ENCODE measurements at regions not wholly inside any gene's neighbourhood (a gene's known extent, or its start where the extent isn't known, plus 50 kb on each side); places are given as distances from the start of the nearest gene placed in this dataset.

DNA sequence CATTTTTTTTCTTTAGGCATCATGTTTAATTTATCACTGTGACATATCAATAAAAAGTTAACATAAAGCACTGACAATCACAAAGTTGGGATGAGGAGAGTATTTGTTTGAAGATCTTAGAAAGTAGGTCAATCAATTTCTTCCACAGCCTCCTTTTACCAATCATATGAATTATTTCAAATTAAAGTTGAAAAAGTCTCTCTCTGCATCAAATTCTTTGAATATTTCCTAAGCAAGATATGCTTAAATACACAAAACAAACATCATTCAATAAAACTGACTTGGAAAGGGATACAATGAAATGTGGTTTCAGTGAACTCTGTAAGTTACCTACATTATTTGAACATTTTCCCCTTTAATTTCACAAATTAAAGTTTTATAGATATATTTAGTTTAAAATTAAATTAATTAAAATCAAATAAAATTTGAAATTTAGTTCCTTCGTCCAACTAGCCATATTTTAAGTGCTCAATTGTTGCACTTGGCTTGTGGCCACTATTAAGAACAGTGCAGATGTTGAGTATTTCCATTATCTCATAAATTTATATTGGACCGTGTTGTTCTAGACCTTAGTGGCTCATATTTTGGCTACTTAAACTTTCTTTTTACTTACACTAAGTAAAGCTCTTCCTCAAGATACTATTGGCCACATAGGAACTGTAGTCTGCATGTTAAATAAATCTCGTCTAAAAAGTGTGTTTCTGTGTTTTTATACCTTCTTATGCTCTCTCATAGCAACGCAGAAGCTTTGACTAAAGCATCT lies 949.7 kb upstream of the NUDT12 start:
- POLR2A ChIA-PET = no interaction called here
- CTCF ChIA-PET = interaction anchor here (0.6 kb wide), 1 partner anchor 282 kb away, joined by 3 read pairs; no protein-coding TSS in a partner anchor

More for the DNA sequence above, 949.7 kb upstream of the NUDT12 start:
- no peak for TF ChIP-seq ZNF112 (tag by site-specific recombination; IDR thresholded peaks at IDR 0.05)
- TF ChIP-seq, protein P1, sequence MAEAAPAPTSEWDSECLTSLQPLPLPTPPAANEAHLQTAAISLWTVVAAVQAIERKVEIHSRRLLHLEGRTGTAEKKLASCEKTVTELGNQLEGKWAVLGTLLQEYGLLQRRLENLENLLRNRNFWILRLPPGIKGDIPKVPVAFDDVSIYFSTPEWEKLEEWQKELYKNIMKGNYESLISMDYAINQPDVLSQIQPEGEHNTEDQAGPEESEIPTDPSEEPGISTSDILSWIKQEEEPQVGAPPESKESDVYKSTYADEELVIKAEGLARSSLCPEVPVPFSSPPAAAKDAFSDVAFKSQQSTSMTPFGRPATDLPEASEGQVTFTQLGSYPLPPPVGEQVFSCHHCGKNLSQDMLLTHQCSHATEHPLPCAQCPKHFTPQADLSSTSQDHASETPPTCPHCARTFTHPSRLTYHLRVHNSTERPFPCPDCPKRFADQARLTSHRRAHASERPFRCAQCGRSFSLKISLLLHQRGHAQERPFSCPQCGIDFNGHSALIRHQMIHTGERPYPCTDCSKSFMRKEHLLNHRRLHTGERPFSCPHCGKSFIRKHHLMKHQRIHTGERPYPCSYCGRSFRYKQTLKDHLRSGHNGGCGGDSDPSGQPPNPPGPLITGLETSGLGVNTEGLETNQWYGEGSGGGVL (tag by site-specific recombination; IDR thresholded peaks at IDR 0.05) = no peak
- no peak for TF ChIP-seq HOXA7 (CRISPR knock-in tag; IDR thresholded peaks at IDR 0.05; ENCODE audit: borderline replicate concordance)
- TF ChIP-seq ZNF174 (tag by site-specific recombination; IDR thresholded peaks at IDR 0.05) = no peak
- TF ChIP-seq, protein P2, sequence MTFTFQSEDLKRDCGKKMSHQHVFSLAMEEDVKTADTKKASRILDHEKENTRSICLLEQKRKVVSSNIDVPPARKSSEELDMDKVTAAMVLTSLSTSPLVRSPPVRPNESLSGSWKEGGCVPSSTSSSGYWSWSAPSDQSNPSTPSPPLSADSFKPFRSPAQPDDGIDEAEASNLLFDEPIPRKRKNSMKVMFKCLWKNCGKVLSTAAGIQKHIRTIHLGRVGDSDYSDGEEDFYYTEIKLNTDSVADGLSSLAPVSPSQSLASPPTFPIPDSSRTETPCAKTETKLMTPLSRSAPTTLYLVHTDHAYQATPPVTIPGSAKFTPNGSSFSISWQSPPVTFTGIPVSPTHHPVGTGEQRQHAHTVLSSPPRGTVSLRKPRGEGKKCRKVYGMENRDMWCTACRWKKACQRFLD (tag by site-specific recombination; IDR thresholded peaks at IDR 0.05) = no peak
- TF ChIP-seq, protein P3, sequence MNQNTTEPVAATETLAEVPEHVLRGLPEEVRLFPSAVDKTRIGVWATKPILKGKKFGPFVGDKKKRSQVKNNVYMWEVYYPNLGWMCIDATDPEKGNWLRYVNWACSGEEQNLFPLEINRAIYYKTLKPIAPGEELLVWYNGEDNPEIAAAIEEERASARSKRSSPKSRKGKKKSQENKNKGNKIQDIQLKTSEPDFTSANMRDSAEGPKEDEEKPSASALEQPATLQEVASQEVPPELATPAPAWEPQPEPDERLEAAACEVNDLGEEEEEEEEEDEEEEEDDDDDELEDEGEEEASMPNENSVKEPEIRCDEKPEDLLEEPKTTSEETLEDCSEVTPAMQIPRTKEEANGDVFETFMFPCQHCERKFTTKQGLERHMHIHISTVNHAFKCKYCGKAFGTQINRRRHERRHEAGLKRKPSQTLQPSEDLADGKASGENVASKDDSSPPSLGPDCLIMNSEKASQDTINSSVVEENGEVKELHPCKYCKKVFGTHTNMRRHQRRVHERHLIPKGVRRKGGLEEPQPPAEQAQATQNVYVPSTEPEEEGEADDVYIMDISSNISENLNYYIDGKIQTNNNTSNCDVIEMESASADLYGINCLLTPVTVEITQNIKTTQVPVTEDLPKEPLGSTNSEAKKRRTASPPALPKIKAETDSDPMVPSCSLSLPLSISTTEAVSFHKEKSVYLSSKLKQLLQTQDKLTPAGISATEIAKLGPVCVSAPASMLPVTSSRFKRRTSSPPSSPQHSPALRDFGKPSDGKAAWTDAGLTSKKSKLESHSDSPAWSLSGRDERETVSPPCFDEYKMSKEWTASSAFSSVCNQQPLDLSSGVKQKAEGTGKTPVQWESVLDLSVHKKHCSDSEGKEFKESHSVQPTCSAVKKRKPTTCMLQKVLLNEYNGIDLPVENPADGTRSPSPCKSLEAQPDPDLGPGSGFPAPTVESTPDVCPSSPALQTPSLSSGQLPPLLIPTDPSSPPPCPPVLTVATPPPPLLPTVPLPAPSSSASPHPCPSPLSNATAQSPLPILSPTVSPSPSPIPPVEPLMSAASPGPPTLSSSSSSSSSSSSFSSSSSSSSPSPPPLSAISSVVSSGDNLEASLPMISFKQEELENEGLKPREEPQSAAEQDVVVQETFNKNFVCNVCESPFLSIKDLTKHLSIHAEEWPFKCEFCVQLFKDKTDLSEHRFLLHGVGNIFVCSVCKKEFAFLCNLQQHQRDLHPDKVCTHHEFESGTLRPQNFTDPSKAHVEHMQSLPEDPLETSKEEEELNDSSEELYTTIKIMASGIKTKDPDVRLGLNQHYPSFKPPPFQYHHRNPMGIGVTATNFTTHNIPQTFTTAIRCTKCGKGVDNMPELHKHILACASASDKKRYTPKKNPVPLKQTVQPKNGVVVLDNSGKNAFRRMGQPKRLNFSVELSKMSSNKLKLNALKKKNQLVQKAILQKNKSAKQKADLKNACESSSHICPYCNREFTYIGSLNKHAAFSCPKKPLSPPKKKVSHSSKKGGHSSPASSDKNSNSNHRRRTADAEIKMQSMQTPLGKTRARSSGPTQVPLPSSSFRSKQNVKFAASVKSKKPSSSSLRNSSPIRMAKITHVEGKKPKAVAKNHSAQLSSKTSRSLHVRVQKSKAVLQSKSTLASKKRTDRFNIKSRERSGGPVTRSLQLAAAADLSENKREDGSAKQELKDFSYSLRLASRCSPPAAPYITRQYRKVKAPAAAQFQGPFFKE (tag by site-specific recombination; IDR thresholded peaks at IDR 0.05; ENCODE audit: borderline replicate concordance) = no peak
- TF ChIP-seq, protein P4, sequence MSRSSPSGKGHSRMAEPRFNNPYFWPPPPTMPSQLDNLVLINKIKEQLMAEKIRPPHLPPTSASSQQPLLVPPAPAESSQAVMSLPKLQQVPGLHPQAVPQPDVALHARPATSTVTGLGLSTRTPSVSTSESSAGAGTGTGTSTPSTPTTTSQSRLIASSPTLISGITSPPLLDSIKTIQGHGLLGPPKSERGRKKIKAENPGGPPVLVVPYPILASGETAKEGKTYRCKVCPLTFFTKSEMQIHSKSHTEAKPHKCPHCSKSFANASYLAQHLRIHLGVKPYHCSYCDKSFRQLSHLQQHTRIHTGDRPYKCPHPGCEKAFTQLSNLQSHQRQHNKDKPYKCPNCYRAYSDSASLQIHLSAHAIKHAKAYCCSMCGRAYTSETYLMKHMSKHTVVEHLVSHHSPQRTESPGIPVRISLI (tag by site-specific recombination; IDR thresholded peaks at IDR 0.05) = no peak
- TF ChIP-seq, protein P5, sequence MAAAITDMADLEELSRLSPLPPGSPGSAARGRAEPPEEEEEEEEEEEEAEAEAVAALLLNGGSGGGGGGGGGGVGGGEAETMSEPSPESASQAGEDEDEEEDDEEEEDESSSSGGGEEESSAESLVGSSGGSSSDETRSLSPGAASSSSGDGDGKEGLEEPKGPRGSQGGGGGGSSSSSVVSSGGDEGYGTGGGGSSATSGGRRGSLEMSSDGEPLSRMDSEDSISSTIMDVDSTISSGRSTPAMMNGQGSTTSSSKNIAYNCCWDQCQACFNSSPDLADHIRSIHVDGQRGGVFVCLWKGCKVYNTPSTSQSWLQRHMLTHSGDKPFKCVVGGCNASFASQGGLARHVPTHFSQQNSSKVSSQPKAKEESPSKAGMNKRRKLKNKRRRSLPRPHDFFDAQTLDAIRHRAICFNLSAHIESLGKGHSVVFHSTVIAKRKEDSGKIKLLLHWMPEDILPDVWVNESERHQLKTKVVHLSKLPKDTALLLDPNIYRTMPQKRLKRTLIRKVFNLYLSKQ (tag by site-specific recombination; IDR thresholded peaks at IDR 0.05; ENCODE audit: borderline replicate concordance) = no peak
- no peak for TF ChIP-seq SCRT2 (tag by site-specific recombination; IDR thresholded peaks at IDR 0.05)
- TF ChIP-seq, protein P6, sequence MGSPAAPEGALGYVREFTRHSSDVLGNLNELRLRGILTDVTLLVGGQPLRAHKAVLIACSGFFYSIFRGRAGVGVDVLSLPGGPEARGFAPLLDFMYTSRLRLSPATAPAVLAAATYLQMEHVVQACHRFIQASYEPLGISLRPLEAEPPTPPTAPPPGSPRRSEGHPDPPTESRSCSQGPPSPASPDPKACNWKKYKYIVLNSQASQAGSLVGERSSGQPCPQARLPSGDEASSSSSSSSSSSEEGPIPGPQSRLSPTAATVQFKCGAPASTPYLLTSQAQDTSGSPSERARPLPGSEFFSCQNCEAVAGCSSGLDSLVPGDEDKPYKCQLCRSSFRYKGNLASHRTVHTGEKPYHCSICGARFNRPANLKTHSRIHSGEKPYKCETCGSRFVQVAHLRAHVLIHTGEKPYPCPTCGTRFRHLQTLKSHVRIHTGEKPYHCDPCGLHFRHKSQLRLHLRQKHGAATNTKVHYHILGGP (tag by site-specific recombination; IDR thresholded peaks at IDR 0.05) = no peak
- no peak for TF ChIP-seq ZBTB20 (tag by site-specific recombination; IDR thresholded peaks at IDR 0.05)
- no peak for TF ChIP-seq ZNF350 (tag by site-specific recombination; IDR thresholded peaks at IDR 0.05)
- TF ChIP-seq ZNF2 (tag by site-specific recombination; IDR thresholded peaks at IDR 0.05) = no peak
- Histone ChIP-seq H3K36me3 (ENCODE audit: control insufficient read depth in 2 of 2, insufficient read depth in 1 of 2, low read length in 2 of 2) (no peaks in the 10 kb centered on the region), H3K27ac (ENCODE audit: extremely low read depth, low read depth, low read length) (no peak overlapping the region), H3K4me3 (ENCODE audit: low read depth, low read length) (no peak overlapping the region), H3K9me3 (ENCODE audit: control insufficient read depth, insufficient read depth, low read depth, low read length) (no peaks in the 10 kb centered on the region), H3K4me1 (ENCODE audit: control insufficient read depth, insufficient read depth, low read length) (no peaks in the 10 kb centered on the region)

All from HEK293 (cell line).